H9 (cell line): ENCODE measurements at regions not wholly inside any gene's neighbourhood (a gene's known extent, or its start where the extent isn't known, plus 50 kb on each side); places are given as distances from the start of the nearest gene placed in this dataset.

Experiments
- DNase-seq: peaks from one replicate; pipeline ENCODE4 v3.0.0-alpha.2; 2017
- H2AFZ ChIP-seq: one replicate; pipeline ENCODE4 v1.6.1; 2013; ENCODE audit warnings: mild to moderate bottlenecking, low read length, control low read depth, moderate library complexity
- H2AK5ac ChIP-seq: 2 replicates; pipeline ENCODE4 v1.6.1; 2013; ENCODE audit warnings: low read length, control low read depth, mixed read lengths; ENCODE audit not compliant: insufficient read length
- H2BK120ac ChIP-seq: one replicate; pipeline ENCODE4 v1.6.1; 2013; ENCODE audit warnings: low read depth, mild to moderate bottlenecking, low read length, control low read depth, inconsistent platforms; ENCODE audit not compliant: poor library complexity, severe bottlenecking
- H2BK12ac ChIP-seq: 2 replicates; pipeline ENCODE4 v1.6.1; 2013; ENCODE audit warnings: low read length, control low read depth, mixed read lengths, low read depth; ENCODE audit not compliant: insufficient read length
- H2BK15ac ChIP-seq: 2 replicates; pipeline ENCODE4 v1.6.1; 2013; ENCODE audit warnings: low read depth, low read length, control low read depth
- H2BK20ac ChIP-seq: one replicate; pipeline ENCODE4 v1.6.1; 2013; ENCODE audit warnings: low read depth, mild to moderate bottlenecking, low read length, control low read depth, inconsistent platforms; ENCODE audit not compliant: poor library complexity, severe bottlenecking
- H2BK5ac ChIP-seq: 2 replicates; pipeline ENCODE4 v1.6.1; 2013; ENCODE audit warnings: low read length, control low read depth, mixed read lengths; ENCODE audit not compliant: insufficient read length
- H3K14ac ChIP-seq: 2 replicates; pipeline ENCODE4 v1.6.1; 2013; ENCODE audit warnings: low read length, control low read depth; ENCODE audit not compliant: insufficient read depth
- H3K18ac ChIP-seq: 2 replicates; pipeline ENCODE4 v1.6.1; 2013; ENCODE audit warnings: low read depth, mild to moderate bottlenecking, mixed read lengths, low read length, control low read depth; ENCODE audit not compliant: insufficient read length
- H3K23ac ChIP-seq: 2 replicates; pipeline ENCODE4 v1.6.1; 2013; ENCODE audit warnings: low read length, control low read depth, mixed read lengths, low read depth; ENCODE audit not compliant: insufficient read length
- H3K23me2 ChIP-seq: 2 replicates; pipeline ENCODE4 v1.6.1; 2013; ENCODE audit warnings: low read depth, mild to moderate bottlenecking, mixed read lengths, low read length, control low read depth; ENCODE audit not compliant: insufficient read length, poor library complexity, severe bottlenecking
- H3K27ac ChIP-seq: 2 replicates; pipeline ENCODE4 v1.5.1; 2013; ENCODE audit warnings: low read length, control low read depth, mixed read lengths, low read depth; ENCODE audit not compliant: insufficient read length
- H3K27me3 ChIP-seq: 2 replicates; pipeline ENCODE4 v1.6.1; 2013; ENCODE audit warnings: low read length, control low read depth, inconsistent platforms; ENCODE audit not compliant: insufficient read depth
- H3K4ac ChIP-seq: 2 replicates; pipeline ENCODE4 v1.6.1; 2013; ENCODE audit warnings: low read depth, mild to moderate bottlenecking, control low read depth, inconsistent platforms, low read length, moderate library complexity
- H3K4me1 ChIP-seq: 2 replicates; pipeline ENCODE4 v1.6.1; 2013; ENCODE audit warnings: low read length, control low read depth, inconsistent platforms; ENCODE audit not compliant: insufficient read depth
- H3K4me2 ChIP-seq: 2 replicates; pipeline ENCODE4 v1.6.1; 2013; ENCODE audit warnings: low read length, control low read depth, mixed read lengths; ENCODE audit not compliant: insufficient read length, insufficient read depth
- H3K56ac ChIP-seq: 2 replicates; pipeline ENCODE4 v1.6.1; 2013; ENCODE audit warnings: low read depth, mild to moderate bottlenecking, mixed read lengths, low read length, control low read depth; ENCODE audit not compliant: insufficient read length
- H3K79me1 ChIP-seq: 2 replicates; pipeline ENCODE4 v1.6.1; 2013; ENCODE audit warnings: low read depth, mild to moderate bottlenecking, moderate library complexity, low read length, control low read depth, inconsistent platforms; ENCODE audit not compliant: insufficient read depth, poor library complexity, severe bottlenecking
- H3K79me2 ChIP-seq: 2 replicates; pipeline ENCODE4 v1.6.1; 2013; ENCODE audit warnings: low read length, control low read depth, inconsistent platforms; ENCODE audit not compliant: insufficient read depth
- H3K9ac ChIP-seq: 2 replicates; pipeline ENCODE4 v1.6.1; 2013; ENCODE audit warnings: low read length, control low read depth, mixed read lengths; ENCODE audit not compliant: insufficient read length; ENCODE audit errors: extremely low read depth
- H3K9me3 ChIP-seq: one replicate; pipeline ENCODE4 v1.6.1; 2013; ENCODE audit warnings: low read depth, low read length, inconsistent platforms; ENCODE audit not compliant: control insufficient read depth
- H3T11ph ChIP-seq: one replicate; pipeline ENCODE4 v1.6.1; 2013; ENCODE audit warnings: mild to moderate bottlenecking, low read length, control low read depth, inconsistent platforms
- H4K20me1 ChIP-seq: one replicate; pipeline ENCODE4 v1.6.1; 2013; ENCODE audit not compliant: control insufficient read depth, insufficient read length, insufficient read depth
- H4K5ac ChIP-seq: 2 replicates; pipeline ENCODE4 v1.6.1; 2013; ENCODE audit warnings: low read depth, mild to moderate bottlenecking, mixed read lengths, low read length, control low read depth; ENCODE audit not compliant: insufficient read length
- H4K8ac ChIP-seq: replicated peaks from 2 replicates; pipeline ENCODE4 v1.6.1; 2013; ENCODE audit warnings: low read length, control low read depth, mixed read lengths, low read depth; ENCODE audit not compliant: insufficient read length
- H4K91ac ChIP-seq: 2 replicates; pipeline ENCODE4 v1.6.1; 2013; ENCODE audit warnings: low read depth, mild to moderate bottlenecking, moderate library complexity, mixed read lengths, low read length, control low read depth; ENCODE audit not compliant: insufficient read length
- H3K27ac Mint-ChIP-seq, 3 experiments: 2 replicates in 2 of 3; 3 replicates in 1 of 3; pipeline ENCODE4 v1.8.0; 2020 to 2021; ENCODE audit warnings: mixed read lengths in 3 of 3, mild to moderate bottlenecking in 1 of 3, moderate library complexity in 1 of 3
- H3K27me3 Mint-ChIP-seq: 2 replicates; pipeline ENCODE4 v1.8.0; 2021; ENCODE audit warnings: low read depth, mild to moderate bottlenecking, moderate library complexity, mixed read lengths
- H3K36me3 Mint-ChIP-seq, 3 experiments: 2 replicates in 2 of 3; 3 replicates in 1 of 3; pipeline ENCODE4 v1.8.0; 2020 to 2021; ENCODE audit warnings: low read depth in 3 of 3, mixed read lengths in 3 of 3; ENCODE audit not compliant: insufficient read depth in 1 of 3
- H3K4me1 Mint-ChIP-seq, 2 experiments: 2 replicates each; pipeline ENCODE4 v1.8.0; 2020; ENCODE audit warnings: mixed read lengths in 2 of 2
- H3K4me3 Mint-ChIP-seq, 2 experiments: 2 replicates in 1 of 2; 3 replicates in 1 of 2; pipeline ENCODE4 v1.8.0; 2020 to 2021; ENCODE audit warnings: mild to moderate bottlenecking in 2 of 2, mixed read lengths in 2 of 2, moderate library complexity in 1 of 2
- H3K9me3 Mint-ChIP-seq, 2 experiments: 2 replicates in 1 of 2; 3 replicates in 1 of 2; pipeline ENCODE4 v1.8.0; 2020; ENCODE audit warnings: mild to moderate bottlenecking in 2 of 2, mixed read lengths in 2 of 2, moderate library complexity in 1 of 2
- WGBS: extraction: QIAGEN DNeasy Blood & Tissue Kit; methylation state at CpG from one replicate; pipeline ENCODE4 v1.1.7; 2013; ENCODE audit warnings: missing lambda C conversion rate, low lambda C conversion rate, mixed read lengths; ENCODE audit not compliant: insufficient read length; ENCODE audit errors: extremely low coverage; 5-methylcytosine and 5-hydroxymethylcytosine counted together
- TF ChIP-seq, protein P1 (sequence below): fragments of 200-600 bp; sonication (generic); conservative IDR thresholded peaks from 3 replicates; pipeline ENCODE4 v1.8.0; 2021; ENCODE audit warnings: antibody characterized with exemption, mild to moderate bottlenecking

DNA sequence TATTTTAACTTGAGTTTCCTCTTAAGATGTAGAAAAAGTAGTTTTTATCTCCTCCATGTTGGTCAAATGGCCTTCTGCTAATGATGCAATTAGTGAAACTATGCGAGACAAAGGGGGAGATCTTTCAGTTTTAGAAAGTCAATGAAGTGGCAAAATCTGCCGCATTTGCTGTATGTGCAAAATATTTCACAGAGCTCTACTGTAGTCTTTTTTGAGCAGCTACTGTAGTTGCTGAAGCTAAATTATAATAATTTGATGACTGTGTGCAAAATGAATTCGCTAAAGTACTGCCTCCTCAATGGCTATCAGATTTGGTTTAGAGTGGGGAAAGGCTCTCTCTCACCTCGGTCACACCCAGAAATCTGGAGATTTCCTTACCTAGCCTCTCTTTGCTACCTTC, 267.6 kb upstream of the ZFP64 start:
- Histone ChIP-seq H3K56ac (no peak overlapping the region), H2BK120ac (no peak overlapping the region), H3K27me3 (no peaks in the 10 kb centered on the region), H2AK5ac (no peak overlapping the region), H3K18ac (no peak overlapping the region), H3K9ac (no peak overlapping the region), H3K4me1 (no peaks in the 10 kb centered on the region), H4K20me1 (no peaks in the 10 kb centered on the region), H3K79me1 (no peaks in the 10 kb centered on the region), H2BK12ac (no peak overlapping the region), H3K27ac (no peak overlapping the region), H3K23ac (no peak overlapping the region), H3K79me2 (no peaks in the 10 kb centered on the region), H3T11ph (no peak overlapping the region), H3K4me2 (no peak overlapping the region), H3K23me2 (no peaks in the 10 kb centered on the region), H3K4ac (no peak overlapping the region), H2BK5ac (no peak overlapping the region), H4K91ac (no peak overlapping the region), H3K14ac (no peak overlapping the region), H4K8ac (no peak overlapping the region), H4K5ac (no peak overlapping the region), H2AFZ (no peak overlapping the region), H2BK20ac (no peak overlapping the region), H2BK15ac (no peak overlapping the region), H3K9me3 (no peaks in the 10 kb centered on the region)
- TF ChIP-seq, protein P1, sequence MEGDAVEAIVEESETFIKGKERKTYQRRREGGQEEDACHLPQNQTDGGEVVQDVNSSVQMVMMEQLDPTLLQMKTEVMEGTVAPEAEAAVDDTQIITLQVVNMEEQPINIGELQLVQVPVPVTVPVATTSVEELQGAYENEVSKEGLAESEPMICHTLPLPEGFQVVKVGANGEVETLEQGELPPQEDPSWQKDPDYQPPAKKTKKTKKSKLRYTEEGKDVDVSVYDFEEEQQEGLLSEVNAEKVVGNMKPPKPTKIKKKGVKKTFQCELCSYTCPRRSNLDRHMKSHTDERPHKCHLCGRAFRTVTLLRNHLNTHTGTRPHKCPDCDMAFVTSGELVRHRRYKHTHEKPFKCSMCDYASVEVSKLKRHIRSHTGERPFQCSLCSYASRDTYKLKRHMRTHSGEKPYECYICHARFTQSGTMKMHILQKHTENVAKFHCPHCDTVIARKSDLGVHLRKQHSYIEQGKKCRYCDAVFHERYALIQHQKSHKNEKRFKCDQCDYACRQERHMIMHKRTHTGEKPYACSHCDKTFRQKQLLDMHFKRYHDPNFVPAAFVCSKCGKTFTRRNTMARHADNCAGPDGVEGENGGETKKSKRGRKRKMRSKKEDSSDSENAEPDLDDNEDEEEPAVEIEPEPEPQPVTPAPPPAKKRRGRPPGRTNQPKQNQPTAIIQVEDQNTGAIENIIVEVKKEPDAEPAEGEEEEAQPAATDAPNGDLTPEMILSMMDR: no peak
- Mint-ChIP-seq H3K27ac (no peak overlapping the region), H3K4me1 (no peaks in the 10 kb centered on the region), H3K9me3 (0 out of 5 replicates have a peak, but pooled peaks cover 0 to 2% of the 10 kb centered on the region in 2 experiments), H3K27me3 (peaks cover 6% of the 10 kb centered on the region), H3K4me3 (no peak overlapping the region), H3K36me3 (no peaks in the 10 kb centered on the region)
- no CpG with 5 or more reads among the region's 4 CpGs for WGBS
- no peak for DNase-seq
